ENCODE measurements at regions not wholly inside any gene's neighbourhood (a gene's known extent, or its start where the extent isn't known, plus 50 kb on each side); places are given as distances from the start of the nearest gene placed in this dataset.
"Not testable (repeated sequence)": the region's sequence is repeated elsewhere in the genome, so short reads cannot be mapped to it uniquely, and the experiment has no call there.

DNA sequence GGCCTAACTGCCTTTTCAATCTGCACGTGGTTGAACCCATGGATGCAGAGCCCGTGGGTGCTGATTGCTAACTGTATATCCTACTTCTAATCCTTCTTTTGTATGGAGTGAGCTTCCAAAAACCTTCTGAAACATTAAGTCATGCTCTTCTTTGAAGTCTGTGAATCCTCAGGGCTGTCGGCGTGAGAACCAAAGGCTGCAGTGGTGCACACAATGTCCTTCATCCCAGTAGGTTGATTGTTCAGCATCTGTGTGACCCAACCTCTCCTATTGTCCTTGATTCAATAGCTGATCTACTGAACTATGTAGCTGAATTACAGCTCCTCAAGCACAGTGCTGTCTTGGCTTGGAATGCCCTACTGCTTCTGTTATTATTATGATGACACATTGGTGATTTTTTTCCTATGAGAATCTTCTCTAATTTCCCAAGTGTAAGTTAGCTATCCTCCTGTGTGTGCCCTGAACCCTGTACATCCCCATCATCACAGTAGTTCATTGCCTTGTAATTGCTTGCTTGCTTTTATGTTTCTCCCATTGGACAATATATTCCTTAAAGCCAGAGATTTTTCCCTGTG, 294.6 kb downstream of the TRIML1 start:
- DNase-seq (ENCODE audit: low read depth in 2 of 2), result no peak

DNA sequence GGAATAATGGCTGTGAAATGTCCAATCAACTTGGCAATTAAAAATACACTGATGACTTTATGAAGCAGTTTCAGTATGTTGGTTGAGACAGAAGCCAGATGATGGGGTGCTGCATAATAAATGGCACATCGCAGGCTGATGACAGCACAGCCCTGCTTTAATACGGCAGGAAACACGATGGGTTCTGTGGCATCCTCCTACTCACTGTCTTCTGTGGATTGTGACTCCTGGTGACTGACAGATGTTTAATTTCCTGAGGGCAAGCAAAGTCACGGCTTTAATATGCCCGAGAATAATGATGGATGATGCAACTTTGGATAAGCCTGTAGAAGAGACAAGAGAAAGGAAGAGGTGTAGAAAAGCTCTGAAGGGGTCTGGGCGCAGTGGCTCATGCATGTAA, 295.4 kb downstream of the TRIML1 start:
- DNase-seq (ENCODE audit: low read depth in 2 of 2), result no peak

GRCh38 chr4:188435381-188435780, 296.1 kb downstream of the TRIML1 start:
- no peak for DNase-seq (ENCODE audit: low read depth in 2 of 2)

GRCh38 chr4:188437535-188437934, 298.3 kb downstream of the TRIML1 start:
- no peak for DNase-seq (ENCODE audit: low read depth in 2 of 2)

GRCh38 chr4:188438391-188438824, 299.2 kb downstream of the TRIML1 start:
- not testable (repeated sequence) for DNase-seq (ENCODE audit: low read depth in 2 of 2)

DNA sequence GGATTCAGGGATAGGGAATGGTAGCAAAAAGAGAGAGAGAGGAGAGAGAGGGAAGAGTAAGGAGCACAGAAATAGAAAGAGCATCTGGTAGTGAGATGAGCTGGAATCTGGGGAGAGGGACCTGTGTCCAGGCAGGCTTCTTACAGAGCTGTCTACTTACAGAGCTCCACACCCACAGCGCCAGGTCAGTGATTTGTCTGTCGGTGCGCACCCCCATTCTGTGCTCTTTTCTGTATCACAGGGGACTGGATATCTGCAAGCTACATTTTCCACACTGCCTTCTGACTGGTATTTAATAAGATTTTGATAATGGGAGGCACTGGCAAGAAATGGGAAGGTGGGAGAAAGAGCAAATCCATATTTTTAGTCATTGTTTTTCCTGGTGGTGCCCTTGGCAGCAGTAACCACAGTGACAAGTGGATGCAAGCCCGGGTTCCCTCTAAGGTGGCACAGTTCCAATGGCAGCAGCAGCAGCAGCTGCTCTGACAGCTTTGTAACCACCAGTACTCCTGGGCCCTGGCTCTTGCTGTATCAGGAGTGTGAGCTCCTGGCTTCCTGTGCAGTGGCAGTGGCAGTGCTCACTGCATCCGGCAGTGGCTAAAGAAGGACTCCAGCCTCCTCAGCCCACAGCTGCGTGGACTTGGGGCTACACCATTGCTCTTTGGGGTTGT, 300.5 kb downstream of the TRIML1 start:
- DNase-seq (ENCODE audit: low read depth in 2 of 2), result no peak

- DNase-seq (ENCODE audit: low read depth in 2 of 2), result no peak
Measured at GRCh38 chr4:188444500-188444899, 305.3 kb downstream of the TRIML1 start.

DNA sequence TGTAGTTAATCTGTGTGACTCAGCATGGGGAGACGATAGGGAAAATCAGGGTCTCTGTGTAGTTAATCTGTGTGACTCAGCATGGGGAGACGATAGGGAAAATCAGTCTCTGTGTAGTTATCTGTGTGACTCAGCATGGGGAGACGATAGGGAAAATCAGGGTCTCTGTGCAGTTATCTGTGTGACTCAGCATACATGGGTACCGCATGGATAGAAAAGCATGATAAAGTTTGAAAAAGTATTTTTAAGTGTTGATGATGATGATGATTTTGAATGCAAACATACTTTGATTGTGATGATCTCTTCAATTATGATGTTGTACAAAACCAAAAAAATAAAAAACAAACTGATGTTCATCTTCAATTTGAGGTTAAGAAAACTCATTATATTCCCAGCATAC, 309.8 kb downstream of the TRIML1 start:
- DNase-seq (ENCODE audit: low read depth in 2 of 2), result not testable (repeated sequence)

- DNase-seq (ENCODE audit: low read depth in 2 of 2), result no peak
Measured at GRCh38 chr4:188450571-188450970, 311.3 kb downstream of the TRIML1 start.

GRCh38 chr4:188452097-188452496, 312.9 kb downstream of the TRIML1 start:
- DNase-seq (ENCODE audit: low read depth in 2 of 2), result no peak

GRCh38 chr4:188454575-188454974, 315.3 kb downstream of the TRIML1 start:
- no peak for DNase-seq (ENCODE audit: low read depth in 2 of 2)

GRCh38 chr4:188455062-188455752, 316.0 kb downstream of the TRIML1 start:
- no peak for DNase-seq (ENCODE audit: low read depth in 2 of 2)

DNA sequence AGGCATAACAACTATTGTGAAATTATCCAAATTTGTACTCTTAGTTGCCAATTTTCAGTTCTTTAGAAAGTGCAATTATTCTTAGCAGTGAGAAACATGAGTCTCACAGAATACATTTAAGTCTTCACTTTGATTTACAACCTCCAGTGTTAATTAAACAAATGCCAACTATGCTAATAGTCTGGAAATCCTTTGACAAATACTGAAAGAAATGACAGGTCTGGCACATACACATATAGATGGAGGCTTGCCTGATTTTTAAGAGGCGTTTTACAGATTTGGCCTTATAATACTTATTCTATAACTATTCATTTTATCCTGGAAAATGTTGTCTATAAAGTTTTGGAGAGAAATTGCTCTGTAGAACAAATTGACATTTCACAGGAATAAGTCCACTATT, 320.1 kb downstream of the TRIML1 start:
- DNase-seq (ENCODE audit: low read depth in 2 of 2), result no peak

GRCh38 chr4:188463909-188464308, 324.7 kb downstream of the TRIML1 start:
- DNase-seq (ENCODE audit: low read depth in 2 of 2), result no peak

DNA sequence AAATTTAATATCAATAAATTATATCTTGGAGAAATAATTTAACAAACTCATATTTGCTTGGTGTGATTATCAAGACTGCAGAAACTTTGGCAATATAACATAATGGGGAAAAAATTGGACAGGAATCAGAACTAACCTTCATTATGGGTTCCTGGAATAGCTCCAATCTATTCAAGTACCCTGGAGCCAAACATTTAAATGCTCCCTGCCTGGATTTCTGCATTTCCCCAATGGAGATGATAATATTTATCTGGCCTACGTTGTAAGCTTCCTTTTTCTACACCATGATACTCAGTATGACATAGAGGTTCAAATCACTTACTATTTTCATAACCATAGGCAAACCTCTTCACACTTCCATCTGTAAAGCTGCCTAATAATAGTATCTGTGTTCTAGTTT, 326.8 kb downstream of the TRIML1 start:
- no peak for DNase-seq (ENCODE audit: low read depth in 2 of 2)

DNA sequence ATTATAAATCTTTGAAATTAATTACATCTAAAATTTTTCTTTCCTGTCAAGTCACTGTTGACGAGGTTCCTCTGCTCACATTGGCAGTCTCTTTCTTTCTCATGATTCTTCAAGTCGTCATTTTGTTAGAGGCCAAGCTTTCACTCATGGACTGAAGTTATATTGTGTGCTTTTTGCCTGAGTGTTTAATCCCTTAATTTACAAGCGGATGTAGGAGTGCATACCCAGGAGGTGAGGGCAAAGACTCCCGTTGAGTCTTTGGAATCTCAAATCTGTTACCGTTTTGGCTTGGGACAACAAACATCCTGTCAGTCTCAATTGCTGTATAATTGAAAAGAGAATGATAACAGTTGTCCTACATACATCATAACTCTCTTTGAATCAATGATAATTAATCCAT, 345.0 kb downstream of the TRIML1 start:
- no peak for DNase-seq (ENCODE audit: low read depth in 2 of 2)

DNA sequence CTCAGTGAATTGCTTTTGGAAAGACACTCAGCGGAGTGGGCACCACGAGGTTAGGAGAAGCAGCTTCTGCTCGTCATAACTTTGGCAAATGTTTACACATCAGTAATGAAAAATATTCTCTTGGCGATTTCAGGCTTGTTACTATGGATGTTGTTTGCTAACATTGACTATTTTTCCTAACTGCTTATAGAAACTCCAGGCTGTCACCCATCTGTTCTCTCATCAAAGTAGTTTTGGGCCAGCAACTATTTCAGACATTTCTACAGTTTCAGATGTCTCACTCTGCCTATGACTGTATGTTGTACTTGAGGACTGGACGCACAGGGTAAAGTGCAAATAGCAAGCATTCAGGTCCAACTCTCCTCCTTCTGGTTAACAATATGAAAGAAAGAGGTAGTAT, 346.7 kb downstream of the TRIML1 start:
- DNase-seq (ENCODE audit: low read depth in 2 of 2), result no peak

DNA sequence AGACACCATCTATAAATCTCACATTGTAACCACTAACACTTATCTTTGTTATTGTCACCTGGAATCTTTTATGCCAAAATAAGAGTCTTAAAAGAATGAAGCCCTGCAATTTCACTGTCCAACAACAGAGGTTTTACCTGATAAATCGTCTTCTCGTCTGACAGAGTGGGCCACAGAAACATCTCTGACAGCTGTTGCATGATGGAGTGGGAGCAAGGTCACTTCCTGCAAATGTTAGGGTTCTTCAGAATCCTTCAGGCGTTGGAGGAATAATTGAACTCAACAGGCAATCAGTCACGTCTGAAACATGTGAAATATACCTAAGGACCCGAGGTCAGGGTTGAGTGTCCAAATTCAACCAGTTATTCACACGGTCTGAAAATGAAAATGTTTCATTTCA, 353.6 kb downstream of the TRIML1 start:
- DNase-seq (ENCODE audit: low read depth in 2 of 2), result no peak

DNA sequence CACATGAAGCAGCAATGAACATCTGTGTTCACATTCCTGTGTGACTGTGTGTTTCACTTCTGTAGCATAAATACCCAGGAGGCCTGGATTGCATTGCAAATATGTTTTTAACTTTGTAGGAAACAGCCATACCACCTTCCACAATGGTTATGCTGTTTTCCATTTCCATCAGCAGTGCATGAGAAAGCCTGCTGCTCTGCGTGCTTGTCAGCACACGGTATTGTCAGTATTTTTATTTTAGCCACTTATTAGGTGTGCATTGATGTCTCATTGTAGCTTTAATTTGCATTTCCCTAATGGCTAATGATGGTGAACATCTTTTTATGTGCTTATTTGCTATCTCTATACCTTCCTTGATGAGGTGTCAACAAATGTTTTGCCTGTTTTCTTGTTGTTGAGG, 355.9 kb downstream of the TRIML1 start:
- no peak for DNase-seq (ENCODE audit: low read depth in 2 of 2)

DNA sequence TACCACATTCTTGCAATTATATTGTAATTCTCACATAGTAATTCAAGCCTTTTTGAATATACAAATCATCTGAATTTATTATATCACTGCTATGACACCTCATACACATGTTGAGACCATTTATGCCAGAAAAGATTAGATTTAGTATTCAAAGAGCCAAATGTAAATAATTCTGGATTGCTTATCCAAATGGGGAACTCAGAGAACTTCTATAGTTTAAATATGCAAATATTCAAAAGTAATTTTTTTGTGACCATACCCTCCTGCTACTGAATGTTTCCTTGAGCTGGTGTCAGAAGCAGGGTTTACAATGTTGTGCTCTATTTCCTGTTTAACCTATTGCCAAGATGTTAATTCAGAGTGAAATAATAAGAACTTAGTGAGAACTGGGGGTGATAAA, 372.2 kb downstream of the TRIML1 start:
- DNase-seq (ENCODE audit: low read depth in 2 of 2), result no peak

- DNase-seq (ENCODE audit: low read depth in 2 of 2), result no peak
Measured at GRCh38 chr4:188532751-188533150, 393.5 kb downstream of the TRIML1 start.

GRCh38 chr4:188534297-188534696, 395.1 kb downstream of the TRIML1 start:
- no peak for DNase-seq (ENCODE audit: low read depth in 2 of 2)

- DNase-seq (ENCODE audit: low read depth in 2 of 2), result no peak
Measured at GRCh38 chr4:188534917-188535316, 395.7 kb downstream of the TRIML1 start.
